NCI-H2081 (cell line): ENCODE measurements at regions not wholly inside any gene's neighbourhood (a gene's known extent, or its start where the extent isn't known, plus 50 kb on each side); places are given as distances from the start of the nearest gene placed in this dataset.
"Not testable (repeated sequence)": the region's sequence is repeated elsewhere in the genome, so short reads cannot be mapped to it uniquely, and the experiment has no call there.

Experiments
- DNase-seq, 2 experiments: peaks; one replicate each; lab custom pipeline; 2025; lab: John Stamatoyannopoulos, UW

- DNase-seq, result no peak
Measured at GRCh38 chr9:96156171-96156974, 145.6 kb downstream of the HSD17B3 start.

GRCh38 chr9:96154081-96154480 is 147.9 kb downstream of the HSD17B3 start:
- no peak for DNase-seq

GRCh38 chr9:96152550-96152949 is 149.4 kb downstream of the HSD17B3 start:
- DNase-seq, result no peak

GRCh38 chr9:96150324-96151227 is 151.4 kb downstream of the HSD17B3 start:
- DNase-seq, result no peak

DNA sequence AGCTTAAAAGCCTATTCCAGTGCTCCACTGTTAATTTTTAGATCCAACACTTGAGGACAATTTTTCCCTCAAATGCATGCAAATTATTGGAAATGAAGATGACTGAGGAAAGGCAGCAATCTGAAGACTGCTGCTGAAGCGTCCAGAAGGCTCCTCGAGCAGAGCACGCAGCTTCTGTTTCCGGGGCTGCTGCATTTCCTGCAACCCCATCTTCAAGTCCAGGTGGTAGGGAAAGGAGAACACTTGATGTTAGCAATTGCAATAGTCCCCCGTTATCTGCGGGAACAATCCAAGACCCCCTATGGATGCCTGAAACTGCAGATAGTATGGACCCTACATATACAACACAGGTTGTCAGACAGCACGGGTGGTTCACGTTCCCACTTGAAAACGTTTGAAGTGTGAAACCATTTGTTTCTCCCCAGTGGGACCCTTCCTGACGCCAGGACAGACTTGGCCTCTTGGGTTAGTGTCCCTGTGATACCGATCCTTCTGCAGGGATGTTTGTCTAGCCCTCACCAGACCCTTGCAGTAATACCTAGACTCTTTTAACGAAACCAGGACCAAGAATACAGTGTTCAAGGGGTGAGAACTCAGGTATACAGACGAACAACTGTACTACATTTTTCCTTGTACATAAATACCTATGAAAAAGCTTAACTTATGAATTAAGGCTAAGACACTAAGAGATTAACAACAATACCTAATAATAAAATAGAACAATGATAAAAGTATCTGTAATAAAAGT is 152.3 kb downstream of the HSD17B3 start:
- no peak for DNase-seq

DNA sequence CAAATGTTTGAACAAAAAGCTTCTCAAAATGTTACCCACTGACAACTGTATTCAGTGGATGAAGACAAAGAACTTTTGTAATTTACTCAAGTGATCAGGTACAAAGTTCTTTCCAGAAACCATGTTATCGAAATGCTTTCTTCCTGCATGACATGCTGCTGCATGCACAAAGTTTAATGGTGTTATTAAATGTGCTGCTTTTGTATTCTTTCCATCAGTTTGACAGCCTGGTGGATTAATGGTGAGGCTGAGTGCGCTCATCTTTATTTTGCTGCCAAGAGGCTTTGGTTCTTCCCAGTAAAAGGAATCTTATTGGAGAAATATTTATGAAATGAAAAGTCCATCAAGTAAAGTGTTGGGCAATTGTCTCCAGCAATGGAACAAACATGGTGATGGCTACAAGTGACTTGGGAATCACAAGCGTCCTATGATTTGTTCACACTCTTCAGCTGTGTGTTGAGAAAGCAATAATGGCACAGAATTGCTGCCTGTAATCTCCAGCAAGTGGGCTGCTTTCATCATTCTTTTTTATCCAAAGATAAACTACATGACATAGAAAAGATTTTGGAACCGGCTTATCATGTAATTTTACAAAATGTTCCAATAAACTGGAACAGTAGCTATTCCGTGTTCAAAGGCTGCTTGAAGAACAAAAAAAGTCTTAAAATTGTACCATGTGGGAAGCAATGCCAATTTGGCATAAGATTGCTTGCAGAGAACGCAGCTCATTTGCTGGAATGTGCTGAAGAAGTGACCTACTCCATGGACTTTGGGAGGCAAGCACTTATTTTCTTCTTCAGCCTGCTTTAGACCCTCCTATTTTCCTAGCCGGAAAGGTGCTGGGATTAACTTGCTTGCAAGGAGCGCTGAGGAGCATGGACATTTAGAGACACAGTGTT is 153.1 kb downstream of the HSD17B3 start:
- DNase-seq, result no peak

DNA sequence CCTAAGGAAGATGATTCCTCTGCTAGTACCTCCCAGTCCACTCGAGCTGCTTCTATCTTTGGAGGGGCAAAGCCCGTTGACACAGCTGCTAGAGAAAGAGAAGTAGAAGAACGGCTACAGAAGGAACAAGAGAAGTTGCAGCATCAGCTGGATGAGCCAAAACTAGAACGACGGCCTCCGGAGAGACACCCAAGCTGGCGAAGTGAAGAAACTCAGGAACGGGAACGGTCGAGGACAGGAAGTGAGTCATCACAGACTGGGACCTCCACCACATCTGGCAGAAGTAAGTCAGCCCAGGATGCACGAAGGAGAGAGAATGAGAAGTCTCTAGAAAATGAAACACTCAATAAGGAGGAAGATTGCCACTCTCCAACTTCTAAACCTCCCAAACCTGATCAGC is 154.9 kb downstream of the HSD17B3 start:
- not testable (repeated sequence) for DNase-seq

DNA sequence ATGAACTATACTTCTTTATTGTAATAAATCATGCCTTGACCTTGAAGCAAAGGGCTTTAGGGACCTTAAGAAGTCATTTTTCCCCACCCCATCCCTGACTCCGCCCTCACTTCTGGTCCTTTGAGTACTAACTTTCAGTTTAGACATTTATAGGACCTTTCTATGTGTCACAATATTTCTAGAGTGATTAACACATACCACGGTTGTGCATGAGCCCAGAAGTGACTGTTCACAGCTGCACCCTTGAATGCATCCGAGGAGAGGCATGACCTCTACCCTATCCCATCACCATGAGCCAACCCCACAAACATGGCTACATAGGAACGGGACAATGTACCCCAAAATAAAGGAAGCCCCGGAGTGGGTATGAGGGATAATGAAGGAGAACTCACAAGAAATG is 160.3 kb downstream of the HSD17B3 start:
- DNase-seq, result no peak

DNA sequence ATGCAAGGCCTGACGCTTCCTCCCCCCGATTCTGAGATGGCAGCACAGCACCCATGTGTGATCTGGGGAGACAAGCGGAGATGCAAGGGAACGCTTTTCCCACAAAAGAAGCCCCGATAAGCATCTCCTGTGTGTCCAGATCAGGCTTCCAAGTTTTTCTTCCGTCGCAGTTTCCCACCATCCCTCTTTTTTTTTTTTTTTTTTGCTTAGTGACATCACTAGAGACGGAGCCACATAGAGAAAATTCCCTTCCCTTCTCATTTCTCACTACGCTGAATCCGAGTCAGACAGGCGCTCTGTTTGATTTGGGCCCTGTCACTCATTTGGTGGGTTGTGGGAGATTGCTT is 160.9 kb downstream of the HSD17B3 start:
- DNase-seq, result no peak

GRCh38 chr9:96140296-96141127 is 161.5 kb downstream of the HSD17B3 start:
- peak; percentile 25 to 45 for DNase-seq

- DNase-seq, result peak; percentile 90 to 94
Measured at GRCh38 chr9:96139592-96140295, 162.2 kb downstream of the HSD17B3 start.

GRCh38 chr9:96138616-96139015 is 163.4 kb downstream of the HSD17B3 start:
- DNase-seq, result no peak

DNA sequence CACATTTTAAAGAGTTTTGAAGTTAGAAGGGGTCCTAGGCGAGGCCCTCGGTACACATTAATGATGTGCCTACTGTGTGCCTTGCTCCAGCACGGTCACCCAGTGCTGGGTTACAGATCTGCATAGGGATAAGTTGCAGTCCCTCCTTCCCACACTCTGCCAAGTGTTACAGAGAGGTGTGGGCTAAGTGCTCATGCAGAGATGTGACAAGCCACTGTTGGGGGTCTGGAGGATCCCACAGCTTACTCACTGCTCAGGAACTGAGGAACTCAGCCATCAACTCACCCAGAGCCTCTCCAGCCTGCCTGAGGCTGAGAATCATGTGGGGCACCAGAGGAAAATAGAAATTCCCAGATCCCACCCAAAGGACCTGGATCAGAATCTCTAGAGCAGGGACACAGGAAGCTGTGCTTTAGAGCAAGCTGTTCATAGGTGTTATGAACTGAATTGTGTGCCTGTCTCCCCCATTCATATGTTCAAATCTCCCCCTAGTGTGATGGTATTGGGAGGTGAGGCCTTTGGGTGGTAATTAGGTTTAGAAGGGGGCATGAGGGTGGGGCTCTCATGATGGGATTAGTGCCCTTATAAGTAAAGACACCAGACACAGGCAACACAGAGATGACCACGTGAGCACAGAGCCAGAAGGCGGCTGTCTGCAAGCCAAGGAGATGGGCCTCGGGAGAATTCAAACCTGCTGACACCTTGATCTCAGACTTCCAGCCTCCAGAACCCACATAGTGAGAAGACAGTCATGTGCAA is 164.1 kb downstream of the HSD17B3 start:
- no peak for DNase-seq

GRCh38 chr9:96136992-96137670 is 164.8 kb downstream of the HSD17B3 start:
- DNase-seq, result no peak

- no peak for DNase-seq
Measured at GRCh38 chr9:96135753-96136290, 166.2 kb downstream of the HSD17B3 start.

- peak in 1 of 2 experiments; percentile 2 for DNase-seq
Measured at GRCh38 chr9:96135076-96135752, 166.8 kb downstream of the HSD17B3 start.

- DNase-seq, result peak in 1 of 2 experiments; percentile 21
Measured at GRCh38 chr9:96133321-96134021, 168.5 kb downstream of the HSD17B3 start.
